ENCODE measurements at regions not wholly inside any gene's neighbourhood (a gene's known extent, or its start where the extent isn't known, plus 50 kb on each side); places are given as distances from the start of the nearest gene placed in this dataset.

- no peak for TF ChIP-seq REST (IDR thresholded peaks at IDR 0.05; ENCODE audit: insufficient read depth in 1 of 2, low read depth in 2 of 2, low read length in 2 of 2)
- TF ChIP-seq POLR2AphosphoS5 (IDR thresholded peaks at IDR 0.05; ENCODE audit: low read depth, low read length): no peak
These were observed 654.4 kb upstream of the NR5A2 start for GRCh38 chr1:199373139-199373538.

All from PFSK-1 (cell line).